Mesodermal cell (in vitro differentiated cells): ENCODE measurements at regions not wholly inside any gene's neighbourhood (a gene's known extent, or its start where the extent isn't known, plus 50 kb on each side); places are given as distances from the start of the nearest gene placed in this dataset.
"Not testable (repeated sequence)": the region's sequence is repeated elsewhere in the genome, so short reads cannot be mapped to it uniquely, and the experiment has no call there.

Experiments
- H3K27ac ChIP-seq: 2 replicates; pipeline ENCODE4 v1.7.0; 2013; ENCODE audit warnings: mild to moderate bottlenecking, low read depth, low read length, moderate library complexity; ENCODE audit not compliant: severe bottlenecking
- H3K36me3 ChIP-seq: 2 replicates; pipeline ENCODE4 v1.7.1; 2013; ENCODE audit warnings: mild to moderate bottlenecking, low read length, moderate library complexity; ENCODE audit not compliant: control insufficient read depth, insufficient read depth
- H3K4me1 ChIP-seq: one replicate; pipeline ENCODE4 v1.7.1; 2013; ENCODE audit warnings: mild to moderate bottlenecking, low read length; ENCODE audit not compliant: insufficient read depth, control insufficient read depth, poor library complexity, severe bottlenecking
- H3K4me3 ChIP-seq: 2 replicates; pipeline ENCODE4 v1.7.0; 2013; ENCODE audit warnings: low read length, control low read depth, mild to moderate bottlenecking; ENCODE audit not compliant: insufficient read depth, poor library complexity, severe bottlenecking; ENCODE audit errors: extremely low read depth
- H3K9me3 ChIP-seq: 2 replicates; pipeline ENCODE4 v1.7.1; 2013; ENCODE audit warnings: mild to moderate bottlenecking, low read length, moderate library complexity; ENCODE audit not compliant: control insufficient read depth
- WGBS, 2 experiments: methylation state at CpG; one replicate each; pipeline ENCODE4 v1.1.5; 2013; ENCODE audit warnings: missing lambda C conversion rate in 2 of 2; ENCODE audit not compliant: insufficient coverage in 2 of 2; 5-methylcytosine and 5-hydroxymethylcytosine counted together

GRCh38 chr17:51421525-51421924 is 161.2 kb downstream of the UTP18 start:
- H3K9me3 ChIP-seq = no peaks in the 10 kb centered on the region
- 100% methylated on average over 1 to 3 of the region's 3 CpGs for WGBS, 2 experiments
- no peak overlapping the region for H3K27ac ChIP-seq
- no peak overlapping the region for H3K4me3 ChIP-seq
- no peaks in the 10 kb centered on the region for H3K36me3 ChIP-seq
- H3K4me1 ChIP-seq = peaks cover 3% of the 10 kb centered on the region

GRCh38 chr17:51422634-51423033 is 162.3 kb downstream of the UTP18 start:
- Histone ChIP-seq H3K36me3 (no peaks in the 10 kb centered on the region), H3K4me1 (no peaks in the 10 kb centered on the region), H3K9me3 (no peaks in the 10 kb centered on the region), H3K4me3 (no peak overlapping the region), H3K27ac (no peak overlapping the region)
- 79 to 88% methylated on average over 2 to 3 of the region's 3 CpGs for WGBS, 2 experiments

GRCh38 chr17:51423421-51424160 is 163.2 kb downstream of the UTP18 start:
- H3K4me1 ChIP-seq = no peaks in the 10 kb centered on the region
- no peaks in the 10 kb centered on the region for H3K36me3 ChIP-seq
- WGBS, 2 experiments = 86 to 100% methylated on average over 2 of the region's 3 CpGs
- H3K4me3 ChIP-seq = no peak overlapping the region
- no peak overlapping the region for H3K27ac ChIP-seq
- no peaks in the 10 kb centered on the region for H3K9me3 ChIP-seq

GRCh38 chr17:51425773-51426172 is 165.4 kb downstream of the UTP18 start:
- WGBS, 2 experiments = no CpG with 5 or more reads among the region's 1 CpG
- H3K36me3 ChIP-seq = no peaks in the 10 kb centered on the region
- H3K4me1 ChIP-seq = no peaks in the 10 kb centered on the region
- no peak overlapping the region for H3K27ac ChIP-seq
- no peak overlapping the region for H3K4me3 ChIP-seq
- H3K9me3 ChIP-seq = peaks cover 3% of the 10 kb centered on the region

- H3K4me3 ChIP-seq = no peak overlapping the region
- peak overlapping the region; percentile 10 for H3K27ac ChIP-seq
- H3K36me3 ChIP-seq = no peaks in the 10 kb centered on the region
- H3K4me1 ChIP-seq = no peaks in the 10 kb centered on the region
- 84 to 100% methylated on average over 3 of the region's 7 CpGs for WGBS, 2 experiments
- H3K9me3 ChIP-seq = peaks cover 7% of the 10 kb centered on the region
These were observed 167.0 kb downstream of the UTP18 start for GRCh38 chr17:51427323-51427811.

GRCh38 chr17:51427856-51428255 is 167.5 kb downstream of the UTP18 start:
- H3K27ac ChIP-seq = peak overlapping the region; percentile 10
- H3K4me1 ChIP-seq = no peaks in the 10 kb centered on the region
- peaks cover 7% of the 10 kb centered on the region for H3K9me3 ChIP-seq
- H3K4me3 ChIP-seq = no peak overlapping the region
- H3K36me3 ChIP-seq = no peaks in the 10 kb centered on the region
- 90 to 100% methylated on average over 3 to 4 of the region's 4 CpGs for WGBS, 2 experiments

- H3K27ac ChIP-seq = no peak overlapping the region
- H3K9me3 ChIP-seq = peaks cover 7% of the 10 kb centered on the region
- no peaks in the 10 kb centered on the region for H3K4me1 ChIP-seq
- no peak overlapping the region for H3K4me3 ChIP-seq
- H3K36me3 ChIP-seq = no peaks in the 10 kb centered on the region
- 94 to 97% methylated on average over 6 to 7 of the region's 8 CpGs for WGBS, 2 experiments
These were observed 168.5 kb downstream of the UTP18 start for GRCh38 chr17:51428668-51429495.

GRCh38 chr17:51429938-51430337 is 169.6 kb downstream of the UTP18 start:
- not testable (repeated sequence) for H3K27ac ChIP-seq, H3K9me3 ChIP-seq, H3K4me1 ChIP-seq, H3K36me3 ChIP-seq, H3K4me3 ChIP-seq
- WGBS, 2 experiments = no CpG with 5 or more reads among the region's 3 CpGs

GRCh38 chr17:51430591-51430990 is 170.2 kb downstream of the UTP18 start:
- H3K27ac ChIP-seq = no peak overlapping the region
- H3K9me3 ChIP-seq = peaks cover 7% of the 10 kb centered on the region
- no peak overlapping the region for H3K4me3 ChIP-seq
- H3K36me3 ChIP-seq = no peaks in the 10 kb centered on the region
- H3K4me1 ChIP-seq = no peaks in the 10 kb centered on the region
- 81 to 100% methylated on average over 2 of the region's 5 CpGs for WGBS, 2 experiments

- WGBS, 2 experiments = 87 to 95% methylated on average over 4 to 6 of the region's 7 CpGs
- Histone ChIP-seq H3K4me1 (peaks cover 9% of the 10 kb centered on the region), H3K36me3 (no peaks in the 10 kb centered on the region), H3K27ac (no peak overlapping the region), H3K4me3 (no peak overlapping the region), H3K9me3 (peaks cover 13% of the 10 kb centered on the region)
These were observed 174.3 kb downstream of the UTP18 start for GRCh38 chr17:51434434-51435170.
